CD4-positive, alpha-beta T cell (primary cell): ENCODE measurements at regions not wholly inside any gene's neighbourhood (a gene's known extent, or its start where the extent isn't known, plus 50 kb on each side); places are given as distances from the start of the nearest gene placed in this dataset.

ENCODE experiments used
- ATAC-seq: fragments of 200-7000 bp; cut with Tn5 transposase; one replicate; pipeline ENCODE4 v1.10.0; 2022; ENCODE audit warnings: mild to moderate bottlenecking; ENCODE audit not compliant: poor library complexity
- CTCF ChIA-PET: fragments of 350-600 bp; sonication (Branson Sonifier 250); formaldehyde crosslinking; loops from one replicate; lab custom pipeline; 2021; ENCODE audit warnings: antibody characterized with exemption, inconsistent platforms; lab: Charles Lee
- POLR2A ChIA-PET: fragments of 350-600 bp; sonication (Branson Sonifier 250); formaldehyde crosslinking; loops from one replicate; lab custom pipeline; 2021; ENCODE audit warnings: antibody characterized with exemption, inconsistent platforms; lab: Charles Lee
- DNase-seq, 14 experiments: peaks; one replicate each; pipeline ENCODE4 v3.0.0-alpha.2; 2013 to 2020; ENCODE audit warnings: mixed read lengths in 2 of 14
- H3K27ac ChIP-seq, 2 donors: one replicate each; pipeline versions ENCODE4 v1.5.1 to v1.7.0; 2013; ENCODE audit warnings: low read length in 2 of 2, low read depth in 1 of 2, mild to moderate bottlenecking in 1 of 2
- H3K27me3 ChIP-seq, 2 experiments: 1 replicate in 1 of 2; 2 replicates in 1 of 2; pipeline versions ENCODE4 v1.6.1 to v1.7.0; 2013; ENCODE audit warnings: low read length in 2 of 2, control low read depth in 1 of 2, mild to moderate bottlenecking in 1 of 2, moderate library complexity in 1 of 2; ENCODE audit not compliant: insufficient read depth in 2 of 2, control insufficient read depth in 1 of 2
- H3K36me3 ChIP-seq: one replicate; pipeline ENCODE4 v1.6.1; 2013; ENCODE audit warnings: low read length, control low read depth; ENCODE audit not compliant: insufficient read depth
- H3K4me1 ChIP-seq: one replicate; pipeline ENCODE4 v1.6.1; 2013; ENCODE audit warnings: low read length, control low read depth; ENCODE audit not compliant: insufficient read depth
- H3K4me3 ChIP-seq: one replicate; pipeline ENCODE4 v1.5.1; 2013; ENCODE audit warnings: mild to moderate bottlenecking, low read length, moderate library complexity
- H3K9me3 ChIP-seq, 2 experiments: 1 replicate in 1 of 2; 2 replicates in 1 of 2; pipeline versions ENCODE4 v1.6.1 to v1.7.0; 2013; ENCODE audit warnings: low read length in 2 of 2, mild to moderate bottlenecking in 2 of 2, control low read depth in 1 of 2, moderate library complexity in 1 of 2; ENCODE audit not compliant: control insufficient read depth in 1 of 2, insufficient read depth in 1 of 2
- H3K27ac Mint-ChIP-seq: one replicate; pipeline ENCODE4 v1.8.0; 2020; ENCODE audit warnings: mixed read lengths
- H3K27me3 Mint-ChIP-seq: one replicate; pipeline ENCODE4 v1.8.0; 2021; ENCODE audit warnings: mixed read lengths
- H3K36me3 Mint-ChIP-seq: one replicate; pipeline ENCODE4 v1.8.0; 2021; ENCODE audit warnings: low read depth, mixed read lengths
- H3K4me1 Mint-ChIP-seq: one replicate; pipeline ENCODE4 v1.8.0; 2021; ENCODE audit warnings: low read depth, mixed read lengths
- H3K4me3 Mint-ChIP-seq: one replicate; pipeline ENCODE4 v1.8.0; 2020; ENCODE audit warnings: mild to moderate bottlenecking, mixed read lengths
- H3K9me3 Mint-ChIP-seq: one replicate; pipeline ENCODE4 v1.8.0; 2020; ENCODE audit warnings: mixed read lengths
- intact Hi-C, 2 experiments: fragments of 100-400 bp; cut with DNase I in 1 of 2; cut with micrococcal nuclease in 1 of 2; formaldehyde crosslinking; loops; one replicate each; pipeline versions ENCODE4 v1.15.1 to v1.9.0; 2023 to 2025; cut with DNase I, micrococcal nuclease
- TF ChIP-seq, protein P1 (sequence below): fragments of 200-600 bp; IDR thresholded peaks from one replicate; pipeline ENCODE4 v1.8.0; 2022; ENCODE audit warnings: antibody characterized with exemption, mild to moderate bottlenecking

DNA sequence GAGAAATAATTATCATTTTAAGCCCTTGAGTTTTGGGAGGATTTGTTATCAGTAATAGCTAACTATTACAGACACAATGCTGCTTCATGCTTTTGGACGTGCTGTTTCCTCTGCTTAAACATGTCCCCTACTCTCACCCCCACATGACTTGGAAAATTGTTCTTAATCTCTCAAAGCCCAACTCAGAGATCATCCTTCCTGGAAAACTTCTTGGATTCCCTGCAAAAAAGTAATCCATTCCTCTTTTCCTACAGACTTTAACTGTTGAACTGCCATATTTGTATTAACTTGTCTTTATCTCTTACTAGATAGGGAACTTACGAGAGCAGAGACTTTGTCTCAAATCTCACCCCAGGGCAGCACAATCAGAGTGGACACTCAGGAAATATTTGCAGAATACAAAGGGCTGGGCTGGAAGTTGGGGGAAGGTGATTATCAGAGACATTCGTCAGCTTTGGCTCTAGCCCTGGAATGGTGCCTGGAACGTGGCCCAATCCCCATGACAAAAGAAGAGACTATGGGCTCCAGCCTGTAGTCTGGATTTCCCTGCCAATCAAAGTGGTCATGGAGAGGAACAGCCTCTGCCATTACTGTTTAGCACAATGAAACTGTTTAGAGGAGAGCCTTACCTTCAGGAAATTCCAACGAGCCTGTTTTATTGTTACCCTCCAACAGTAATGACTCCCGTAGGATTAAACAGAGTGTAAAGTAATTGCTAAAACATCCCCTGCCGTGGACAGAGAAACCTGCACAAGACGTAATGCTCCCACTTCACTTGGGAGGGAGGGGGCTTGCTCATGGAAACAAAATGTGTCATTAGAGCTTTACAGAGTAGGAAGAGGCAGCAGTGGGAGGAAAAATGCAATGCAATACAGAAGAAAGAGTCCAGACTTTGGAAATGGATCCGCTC, 140.4 kb upstream of the AUTS2 start:
- CTCF ChIA-PET: no interaction called here
- no peak overlapping the region for H3K27ac ChIP-seq
- no peak overlapping the region for H3K4me3 ChIP-seq
- no peaks in the 10 kb centered on the region for H3K27me3 ChIP-seq
- no peaks in the 10 kb centered on the region for H3K36me3 ChIP-seq
- POLR2A ChIA-PET: no interaction called here
- H3K4me1 ChIP-seq: no peaks in the 10 kb centered on the region
- no peaks in the 10 kb centered on the region for H3K27me3 Mint-ChIP-seq
- DNase-seq: no peak
- H3K9me3 Mint-ChIP-seq: no peaks in the 10 kb centered on the region
- peaks cover 0 to 4% of the 10 kb centered on the region in 2 experiments for H3K9me3 ChIP-seq
- ATAC-seq: no peak
- no peaks in the 10 kb centered on the region for H3K4me1 Mint-ChIP-seq
- intact Hi-C loops: no loop called here
- H3K36me3 Mint-ChIP-seq: no peaks in the 10 kb centered on the region
- H3K4me3 Mint-ChIP-seq: no peak overlapping the region
- TF ChIP-seq, protein P1, sequence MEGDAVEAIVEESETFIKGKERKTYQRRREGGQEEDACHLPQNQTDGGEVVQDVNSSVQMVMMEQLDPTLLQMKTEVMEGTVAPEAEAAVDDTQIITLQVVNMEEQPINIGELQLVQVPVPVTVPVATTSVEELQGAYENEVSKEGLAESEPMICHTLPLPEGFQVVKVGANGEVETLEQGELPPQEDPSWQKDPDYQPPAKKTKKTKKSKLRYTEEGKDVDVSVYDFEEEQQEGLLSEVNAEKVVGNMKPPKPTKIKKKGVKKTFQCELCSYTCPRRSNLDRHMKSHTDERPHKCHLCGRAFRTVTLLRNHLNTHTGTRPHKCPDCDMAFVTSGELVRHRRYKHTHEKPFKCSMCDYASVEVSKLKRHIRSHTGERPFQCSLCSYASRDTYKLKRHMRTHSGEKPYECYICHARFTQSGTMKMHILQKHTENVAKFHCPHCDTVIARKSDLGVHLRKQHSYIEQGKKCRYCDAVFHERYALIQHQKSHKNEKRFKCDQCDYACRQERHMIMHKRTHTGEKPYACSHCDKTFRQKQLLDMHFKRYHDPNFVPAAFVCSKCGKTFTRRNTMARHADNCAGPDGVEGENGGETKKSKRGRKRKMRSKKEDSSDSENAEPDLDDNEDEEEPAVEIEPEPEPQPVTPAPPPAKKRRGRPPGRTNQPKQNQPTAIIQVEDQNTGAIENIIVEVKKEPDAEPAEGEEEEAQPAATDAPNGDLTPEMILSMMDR: no peak
- no peak overlapping the region for H3K27ac Mint-ChIP-seq

- POLR2A ChIA-PET: no interaction called here
Measured at GRCh38 chr7:69464035-69464434, 134.2 kb upstream of the AUTS2 start.

GRCh38 chr7:69465262-69465661, 133.0 kb upstream of the AUTS2 start:
- no peaks in the 10 kb centered on the region for H3K27me3 ChIP-seq
- no peaks in the 10 kb centered on the region for H3K36me3 ChIP-seq
- Mint-ChIP-seq H3K4me1 (no peaks in the 10 kb centered on the region), H3K36me3 (no peaks in the 10 kb centered on the region), H3K9me3 (peaks cover 6% of the 10 kb centered on the region), H3K4me3 (no peak overlapping the region), H3K27ac (no peak overlapping the region), H3K27me3 (no peaks in the 10 kb centered on the region)
- DNase-seq (no peak), ATAC-seq (no peak)
- intact Hi-C loops: no loop called here
- H3K27ac ChIP-seq: no peak overlapping the region
- POLR2A ChIA-PET: no interaction called here
- TF ChIP-seq, protein P1: no peak
- H3K9me3 ChIP-seq: peaks cover 7 to 19% of the 10 kb centered on the region in 2 experiments
- CTCF ChIA-PET: no interaction called here
- no peak overlapping the region for H3K4me3 ChIP-seq
- H3K4me1 ChIP-seq: no peaks in the 10 kb centered on the region

More at GRCh38 chr7:69464035-69464434, 134.2 kb upstream of the AUTS2 start:
- ATAC-seq: no peak
- intact Hi-C loops: no loop called here
- Histone ChIP-seq H3K9me3 (peaks cover 7 to 19% of the 10 kb centered on the region in 2 experiments), H3K27me3 (no peaks in the 10 kb centered on the region), H3K36me3 (no peaks in the 10 kb centered on the region), H3K4me3 (no peak overlapping the region), H3K4me1 (no peaks in the 10 kb centered on the region), H3K27ac (no peak overlapping the region)
- Mint-ChIP-seq H3K36me3 (no peaks in the 10 kb centered on the region), H3K4me3 (no peak overlapping the region), H3K9me3 (peaks cover 1% of the 10 kb centered on the region), H3K27ac (no peak overlapping the region), H3K27me3 (no peaks in the 10 kb centered on the region), H3K4me1 (no peaks in the 10 kb centered on the region)
- no peak for DNase-seq
- CTCF ChIA-PET: no interaction called here
- TF ChIP-seq, protein P1: no peak
